Adrenal gland (tissue), 9 donors: ENCODE measurements at regions not wholly inside any gene's neighbourhood (a gene's known extent, or its start where the extent isn't known, plus 50 kb on each side); places are given as distances from the start of the nearest gene placed in this dataset.

Experiments used
- DNase-seq, 7 donors: peaks; one replicate each; pipeline ENCODE4 v3.0.0-alpha.2; 2019 to 2020
- H3K27ac ChIP-seq, 5 donors: fragments of 200-600 bp; sonication (generic) in 4 of 5; 1 replicate in 3 of 5; 2 replicates in 2 of 5; pipeline versions ENCODE4 v1.5.1 to v1.8.0; 2016 to 2020; ENCODE audit warnings: mild to moderate bottlenecking in 1 of 5
- H3K27me3 ChIP-seq: fragments of 200-600 bp; 2 replicates; pipeline ENCODE4 v1.8.0; 2021
- H3K36me3 ChIP-seq, 2 donors: fragments of 200-600 bp; replicated peaks in 1 of 2; 1 replicate in 1 of 2; 2 replicates in 1 of 2; pipeline versions ENCODE4 v1.5.1 to v1.8.0; 2018 to 2022
- H3K4me1 ChIP-seq, 2 donors: fragments of 200-600 bp; replicated peaks in 1 of 2; 1 replicate in 1 of 2; 2 replicates in 1 of 2; pipeline versions ENCODE4 v1.5.1 to v1.8.0; 2018 to 2021
- H3K4me3 ChIP-seq, 4 donors: fragments of 200-600 bp; sonication (generic) in 3 of 4; one replicate each; pipeline ENCODE4 v1.5.1; 2016 to 2018
- H3K9me3 ChIP-seq, 3 donors: fragments of 200-600 bp; sonication (generic) in 1 of 3; replicated peaks in 1 of 3; 1 replicate in 2 of 3; 2 replicates in 1 of 3; pipeline versions ENCODE4 v1.5.1 to v1.8.0; 2016 to 2021
- POLR2A ChIP-seq, 2 donors: fragments of 450-650 bp; IDR thresholded peaks; one replicate each; pipeline ENCODE4 v1.6.1; 2017; ENCODE audit warnings: antibody characterized with exemption in 2 of 2, mild to moderate bottlenecking in 2 of 2, moderate library complexity in 1 of 2
- WGBS, 4 donors: extraction: QIAGEN DNeasy Blood & Tissue Kit in 2 of 4; methylation state at CpG; one replicate each; pipeline versions ENCODE4 v1.1.5 to v1.1.7; 2013 to 2017; 5-methylcytosine and 5-hydroxymethylcytosine counted together
- intact Hi-C, 2 donors: fragments of 100-400 bp; cut with DNase I; formaldehyde crosslinking; loops; one replicate each; pipeline versions ENCODE4 v1.14.1 to v1.15.0; 2022 to 2023
- TF ChIP-seq, protein P1 (sequence below), 6 experiments: fragments of 450-650 bp in 4 of 6; fragments of 200-600 bp in 2 of 6; sonication (generic) in 1 of 6; IDR thresholded peaks; 1 replicate in 5 of 6; 2 replicates in 1 of 6; pipeline versions ENCODE4 v1.5.1 to v1.8.0; 2016 to 2021; ENCODE audit warnings: antibody characterized with exemption in 6 of 6, mild to moderate bottlenecking in 2 of 6, moderate library complexity in 1 of 6
- donor health status: healthy with polysubstance abuse.
- donor health status: Bipolar disorder and iron deficiency.
- donor health status: DM: yes; HTN: yes; CAD: no.
- donor health status: DM: no; HTN: no; CAD: no.
- donor health status: DM: no; HTN: no; CAD: no.

DNA sequence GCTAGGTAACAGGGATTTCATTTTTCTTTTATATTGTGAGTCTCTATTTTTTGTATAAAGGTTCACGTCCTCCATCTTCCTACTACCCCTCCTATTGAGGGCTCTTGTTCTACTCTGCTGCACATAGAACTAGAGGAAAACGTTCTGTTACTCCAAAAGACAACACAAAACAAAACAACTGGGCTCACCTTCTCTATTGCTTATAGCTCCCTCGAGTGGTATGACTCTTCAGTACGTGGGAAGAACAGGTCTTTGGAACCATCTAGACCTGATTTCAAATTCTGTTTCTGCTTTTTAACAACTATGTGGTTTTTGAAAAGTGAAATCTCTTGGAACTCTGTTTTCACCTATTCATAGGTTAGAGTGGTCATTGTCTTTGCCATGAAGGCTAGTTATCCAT is 515.3 kb downstream of the SOX2 start:
- intact Hi-C loops, result no loop called here
- 45 to 60% (median 49%) methylated on average over 4 of the region's 4 CpGs for WGBS, 4 donors

GRCh38 chr3:182233405-182233804 is 521.7 kb downstream of the SOX2 start:
- no peaks in the 10 kb centered on the region for H3K9me3 ChIP-seq
- intact Hi-C loops, result no loop called here
- WGBS, 4 donors, result 87 to 95% (median 94%) methylated on average over 1 of the region's 1 CpG
- TF ChIP-seq, protein P1, sequence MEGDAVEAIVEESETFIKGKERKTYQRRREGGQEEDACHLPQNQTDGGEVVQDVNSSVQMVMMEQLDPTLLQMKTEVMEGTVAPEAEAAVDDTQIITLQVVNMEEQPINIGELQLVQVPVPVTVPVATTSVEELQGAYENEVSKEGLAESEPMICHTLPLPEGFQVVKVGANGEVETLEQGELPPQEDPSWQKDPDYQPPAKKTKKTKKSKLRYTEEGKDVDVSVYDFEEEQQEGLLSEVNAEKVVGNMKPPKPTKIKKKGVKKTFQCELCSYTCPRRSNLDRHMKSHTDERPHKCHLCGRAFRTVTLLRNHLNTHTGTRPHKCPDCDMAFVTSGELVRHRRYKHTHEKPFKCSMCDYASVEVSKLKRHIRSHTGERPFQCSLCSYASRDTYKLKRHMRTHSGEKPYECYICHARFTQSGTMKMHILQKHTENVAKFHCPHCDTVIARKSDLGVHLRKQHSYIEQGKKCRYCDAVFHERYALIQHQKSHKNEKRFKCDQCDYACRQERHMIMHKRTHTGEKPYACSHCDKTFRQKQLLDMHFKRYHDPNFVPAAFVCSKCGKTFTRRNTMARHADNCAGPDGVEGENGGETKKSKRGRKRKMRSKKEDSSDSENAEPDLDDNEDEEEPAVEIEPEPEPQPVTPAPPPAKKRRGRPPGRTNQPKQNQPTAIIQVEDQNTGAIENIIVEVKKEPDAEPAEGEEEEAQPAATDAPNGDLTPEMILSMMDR (IDR thresholded peaks at IDR 0.05), result no peak
- H3K27ac ChIP-seq, result no peak overlapping the region
- H3K4me3 ChIP-seq, result no peak overlapping the region
- DNase-seq, result no peak
- H3K36me3 ChIP-seq, result no peaks in the 10 kb centered on the region
- no peaks in the 10 kb centered on the region for H3K4me1 ChIP-seq
- no peaks in the 10 kb centered on the region for H3K27me3 ChIP-seq

More for the DNA sequence above, 515.3 kb downstream of the SOX2 start:
- Histone ChIP-seq H3K4me1 (no peaks in the 10 kb centered on the region), H3K4me3 (no peak overlapping the region), H3K9me3 (no peaks in the 10 kb centered on the region), H3K36me3 (no peaks in the 10 kb centered on the region), H3K27me3 (no peaks in the 10 kb centered on the region), H3K27ac (no peak overlapping the region)
- no peak for DNase-seq
- no peak for TF ChIP-seq POLR2A (IDR thresholded peaks at IDR 0.05)
- TF ChIP-seq, protein P1 (IDR thresholded peaks at IDR 0.05), result no peak

GRCh38 chr3:182233957-182234356 is 522.2 kb downstream of the SOX2 start:
- H3K4me3 ChIP-seq, result no peak overlapping the region
- no peak overlapping the region for H3K27ac ChIP-seq
- H3K9me3 ChIP-seq, result no peaks in the 10 kb centered on the region
- DNase-seq, result no peak
- no peak for TF ChIP-seq POLR2A (IDR thresholded peaks at IDR 0.05)
- TF ChIP-seq, protein P1 (IDR thresholded peaks at IDR 0.05), result no peak
- no peaks in the 10 kb centered on the region for H3K36me3 ChIP-seq
- no peaks in the 10 kb centered on the region for H3K27me3 ChIP-seq
- H3K4me1 ChIP-seq, result no peaks in the 10 kb centered on the region
- WGBS, 4 donors, result 34 to 49% (median 40%) methylated on average over 3 of the region's 3 CpGs
- intact Hi-C loops, result no loop called here

DNA sequence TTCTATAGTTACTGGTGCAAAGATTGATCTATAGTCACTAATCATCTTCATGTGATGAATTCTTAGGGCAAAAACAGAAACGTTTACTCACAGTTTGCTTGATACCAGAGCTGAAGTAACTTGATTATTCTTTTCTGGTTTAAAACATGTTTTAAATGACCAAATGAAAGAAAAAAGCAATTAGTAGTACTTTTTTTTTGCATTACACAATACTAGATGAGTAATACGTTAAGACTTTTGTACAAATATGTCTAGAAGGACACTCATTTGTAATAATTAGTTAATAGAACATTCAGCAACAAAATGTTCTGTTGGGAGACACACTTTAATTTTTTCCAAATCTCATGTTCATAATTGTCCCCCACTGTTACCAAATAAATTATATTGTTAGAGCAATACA is 523.2 kb downstream of the SOX2 start:
- H3K27ac ChIP-seq, result no peak overlapping the region
- no peak overlapping the region for H3K4me3 ChIP-seq
- TF ChIP-seq, protein P1 (IDR thresholded peaks at IDR 0.05), result no peak
- no peak for TF ChIP-seq POLR2A (IDR thresholded peaks at IDR 0.05)
- no peaks in the 10 kb centered on the region for H3K4me1 ChIP-seq
- no peaks in the 10 kb centered on the region for H3K9me3 ChIP-seq
- intact Hi-C loops, result no loop called here
- no peaks in the 10 kb centered on the region for H3K36me3 ChIP-seq
- DNase-seq, result no peak
- 28 to 47% (median 43%) methylated on average over 2 of the region's 2 CpGs for WGBS, 4 donors
- no peaks in the 10 kb centered on the region for H3K27me3 ChIP-seq
